CD4-positive, alpha-beta memory T cell (primary cell): ENCODE measurements at regions not wholly inside any gene's neighbourhood (a gene's known extent, or its start where the extent isn't known, plus 50 kb on each side); places are given as distances from the start of the nearest gene placed in this dataset.

Experiments used
- CTCF ChIA-PET: fragments of 350-600 bp; sonication (Branson Sonifier 250); formaldehyde crosslinking; loops from one replicate; lab custom pipeline; 2021; ENCODE audit warnings: inconsistent platforms; ENCODE audit not compliant: partially characterized antibody; lab: Charles Lee
- POLR2A ChIA-PET: fragments of 350-600 bp; sonication (Branson Sonifier 250); formaldehyde crosslinking; loops from one replicate; lab custom pipeline; 2021; ENCODE audit not compliant: partially characterized antibody; lab: Charles Lee
- DNase-seq, 5 donors: peaks; one replicate each; pipeline versions ENCODE4 v3.0.0 to v3.0.0-alpha.2; 2020 to 2022; ENCODE audit warnings: mixed read lengths in 1 of 5
- H3K27ac ChIP-seq: one replicate; pipeline ENCODE4 v1.7.0; 2013; ENCODE audit warnings: low read depth, low read length
- H3K27me3 ChIP-seq: 2 replicates; pipeline ENCODE4 v1.7.0; 2013; ENCODE audit warnings: mild to moderate bottlenecking, low read length, moderate library complexity; ENCODE audit not compliant: insufficient read depth
- H3K36me3 ChIP-seq: 2 replicates; pipeline ENCODE4 v1.7.0; 2013; ENCODE audit warnings: mild to moderate bottlenecking, low read length, moderate library complexity; ENCODE audit not compliant: insufficient read depth
- H3K4me1 ChIP-seq: 2 replicates; pipeline ENCODE4 v1.7.0; 2013; ENCODE audit warnings: mild to moderate bottlenecking, low read length, moderate library complexity; ENCODE audit not compliant: insufficient read depth
- H3K4me3 ChIP-seq, 2 donors: one replicate each; pipeline ENCODE4 v1.7.0; 2013; ENCODE audit warnings: low read length in 2 of 2, mild to moderate bottlenecking in 1 of 2
- H3K9me3 ChIP-seq, 2 donors: one replicate each; pipeline ENCODE4 v1.7.0; 2013; ENCODE audit warnings: low read length in 2 of 2, control low read depth in 1 of 2; ENCODE audit not compliant: control insufficient read depth in 1 of 2
- H3K27ac Mint-ChIP-seq, 7 donors: one replicate each; pipeline ENCODE4 v1.8.0; 2020 to 2021; ENCODE audit warnings: mixed read lengths in 7 of 7, mild to moderate bottlenecking in 6 of 7, inconsistent platforms in 3 of 7, moderate library complexity in 3 of 7
- H3K27me3 Mint-ChIP-seq, 2 donors: one replicate each; pipeline ENCODE4 v1.8.0; 2020 to 2021; ENCODE audit warnings: mixed read lengths in 2 of 2
- H3K36me3 Mint-ChIP-seq, 2 donors: one replicate each; pipeline ENCODE4 v1.8.0; 2020 to 2021; ENCODE audit warnings: mixed read lengths in 2 of 2, inconsistent platforms in 1 of 2, mild to moderate bottlenecking in 1 of 2
- H3K4me1 Mint-ChIP-seq, 4 donors: one replicate each; pipeline ENCODE4 v1.8.0; 2020 to 2021; ENCODE audit warnings: mixed read lengths in 4 of 4, mild to moderate bottlenecking in 1 of 4
- H3K4me3 Mint-ChIP-seq, 8 donors: one replicate each; pipeline ENCODE4 v1.8.0; 2020 to 2021; ENCODE audit warnings: mixed read lengths in 8 of 8, mild to moderate bottlenecking in 7 of 8, moderate library complexity in 6 of 8, inconsistent platforms in 3 of 8
- H3K9me3 Mint-ChIP-seq, 8 donors: one replicate each; pipeline ENCODE4 v1.8.0; 2020 to 2021; ENCODE audit warnings: mixed read lengths in 8 of 8, mild to moderate bottlenecking in 5 of 8, inconsistent platforms in 3 of 8, moderate library complexity in 1 of 8
- intact Hi-C: fragments of 100-400 bp; cut with micrococcal nuclease; formaldehyde crosslinking; loops from one replicate; pipeline ENCODE4 v1.15.1; 2023

- ChIA-PET CTCF (no interaction called here), POLR2A (no interaction called here)
- Mint-ChIP-seq H3K4me3 (no peak overlapping the region), H3K36me3 (no peaks in the 10 kb centered on the region), H3K9me3 (peaks cover 0 to 3% (median 0%) of the 10 kb centered on the region in 8 donors), H3K27ac (no peak overlapping the region), H3K27me3 (peaks cover 1 to 2% of the 10 kb centered on the region in 2 donors), H3K4me1 (no peaks in the 10 kb centered on the region)
- Histone ChIP-seq H3K27me3 (no peaks in the 10 kb centered on the region), H3K9me3 (no peaks in the 10 kb centered on the region), H3K4me3 (no peak overlapping the region), H3K36me3 (no peaks in the 10 kb centered on the region), H3K4me1 (no peaks in the 10 kb centered on the region), H3K27ac (no peak overlapping the region)
- intact Hi-C loops, result no loop called here
- DNase-seq, result no peak
Observed at GRCh38 chr4:120348948-120349347, 282.3 kb upstream of the MAD2L1 start.

GRCh38 chr4:120348521-120348920 lies 281.9 kb upstream of the MAD2L1 start:
- Histone ChIP-seq H3K4me1 (no peaks in the 10 kb centered on the region), H3K9me3 (no peaks in the 10 kb centered on the region), H3K27me3 (no peaks in the 10 kb centered on the region), H3K4me3 (no peak overlapping the region), H3K36me3 (no peaks in the 10 kb centered on the region), H3K27ac (no peak overlapping the region)
- POLR2A ChIA-PET, result no interaction called here
- Mint-ChIP-seq H3K27ac (no peak overlapping the region), H3K4me1 (no peaks in the 10 kb centered on the region), H3K4me3 (no peak overlapping the region), H3K27me3 (peaks cover 1 to 2% of the 10 kb centered on the region in 2 donors), H3K9me3 (peaks cover 0 to 3% (median 0%) of the 10 kb centered on the region in 8 donors), H3K36me3 (no peaks in the 10 kb centered on the region)
- CTCF ChIA-PET, result no interaction called here
- intact Hi-C loops, result no loop called here
- no peak for DNase-seq

- DNase-seq, result no peak
- Mint-ChIP-seq H3K27ac (no peak overlapping the region), H3K4me1 (no peaks in the 10 kb centered on the region), H3K9me3 (peaks cover 0 to 2% (median 0%) of the 10 kb centered on the region in 8 donors), H3K4me3 (no peak overlapping the region), H3K27me3 (peaks cover 0 to 2% of the 10 kb centered on the region in 2 donors), H3K36me3 (no peaks in the 10 kb centered on the region)
- H3K36me3 ChIP-seq, result no peaks in the 10 kb centered on the region
- ChIA-PET CTCF (no interaction called here), POLR2A (no interaction called here)
- H3K9me3 ChIP-seq, result no peaks in the 10 kb centered on the region
- intact Hi-C loops, result no loop called here
- no peaks in the 10 kb centered on the region for H3K27me3 ChIP-seq
- H3K27ac ChIP-seq, result no peak overlapping the region
- H3K4me3 ChIP-seq, result no peak overlapping the region
- no peaks in the 10 kb centered on the region for H3K4me1 ChIP-seq
Observed at GRCh38 chr4:120331486-120332370, 265.1 kb upstream of the MAD2L1 start.

- no peaks in the 10 kb centered on the region for H3K4me1 ChIP-seq
- intact Hi-C loops, result no loop called here
- no peaks in the 10 kb centered on the region for H3K9me3 ChIP-seq
- no peak overlapping the region for H3K4me3 ChIP-seq
- ChIA-PET POLR2A (no interaction called here), CTCF (no interaction called here)
- Mint-ChIP-seq H3K27ac (no peak overlapping the region), H3K4me1 (no peaks in the 10 kb centered on the region), H3K27me3 (peaks cover 0 to 4% of the 10 kb centered on the region in 2 donors), H3K4me3 (no peak overlapping the region), H3K9me3 (peaks cover 0 to 2% (median 0%) of the 10 kb centered on the region in 8 donors), H3K36me3 (no peaks in the 10 kb centered on the region)
- DNase-seq, result no peak
- no peak overlapping the region for H3K27ac ChIP-seq
- H3K27me3 ChIP-seq, result no peaks in the 10 kb centered on the region
- no peaks in the 10 kb centered on the region for H3K36me3 ChIP-seq
Observed at GRCh38 chr4:120329386-120329785, 262.7 kb upstream of the MAD2L1 start.

GRCh38 chr4:120327276-120327675 lies 260.6 kb upstream of the MAD2L1 start:
- H3K36me3 Mint-ChIP-seq, result no peaks in the 10 kb centered on the region
- CTCF ChIA-PET, result no interaction called here
- intact Hi-C loops, result no loop called here
- no peaks in the 10 kb centered on the region for H3K4me1 Mint-ChIP-seq
- POLR2A ChIA-PET, result no interaction called here
- Histone ChIP-seq H3K4me1 (no peaks in the 10 kb centered on the region), H3K4me3 (no peak overlapping the region), H3K9me3 (no peaks in the 10 kb centered on the region), H3K27ac (no peak overlapping the region), H3K27me3 (no peaks in the 10 kb centered on the region), H3K36me3 (no peaks in the 10 kb centered on the region)
- H3K4me3 Mint-ChIP-seq, result no peak overlapping the region
- H3K9me3 Mint-ChIP-seq, result peaks cover 0 to 2% (median 0%) of the 10 kb centered on the region in 8 donors
- DNase-seq, result no peak
- H3K27me3 Mint-ChIP-seq, result peaks cover 0 to 4% of the 10 kb centered on the region in 2 donors
- H3K27ac Mint-ChIP-seq, result no peak overlapping the region

GRCh38 chr4:120319046-120319767 lies 252.6 kb upstream of the MAD2L1 start:
- Histone ChIP-seq H3K27ac (no peak overlapping the region), H3K4me3 (no peak overlapping the region), H3K36me3 (no peaks in the 10 kb centered on the region), H3K4me1 (no peaks in the 10 kb centered on the region), H3K27me3 (no peaks in the 10 kb centered on the region), H3K9me3 (no peaks in the 10 kb centered on the region)
- intact Hi-C loops, result no loop called here
- no peak for DNase-seq
- POLR2A ChIA-PET, result no interaction called here
- no peaks in the 10 kb centered on the region for H3K27me3 Mint-ChIP-seq
- CTCF ChIA-PET, result no interaction called here
- H3K4me3 Mint-ChIP-seq, result no peak overlapping the region
- H3K9me3 Mint-ChIP-seq, result peaks cover 0 to 2% (median 0%) of the 10 kb centered on the region in 8 donors
- no peaks in the 10 kb centered on the region for H3K36me3 Mint-ChIP-seq
- no peaks in the 10 kb centered on the region for H3K4me1 Mint-ChIP-seq
- no peak overlapping the region for H3K27ac Mint-ChIP-seq

GRCh38 chr4:120318196-120318846 lies 251.7 kb upstream of the MAD2L1 start:
- no peaks in the 10 kb centered on the region for H3K36me3 Mint-ChIP-seq
- Histone ChIP-seq H3K27ac (no peak overlapping the region), H3K27me3 (no peaks in the 10 kb centered on the region), H3K9me3 (no peaks in the 10 kb centered on the region), H3K36me3 (no peaks in the 10 kb centered on the region), H3K4me3 (no peak overlapping the region), H3K4me1 (no peaks in the 10 kb centered on the region)
- no peak overlapping the region for H3K27ac Mint-ChIP-seq
- H3K9me3 Mint-ChIP-seq, result peaks cover 0 to 2% (median 0%) of the 10 kb centered on the region in 8 donors
- H3K4me1 Mint-ChIP-seq, result no peaks in the 10 kb centered on the region
- no peak for DNase-seq
- ChIA-PET POLR2A (no interaction called here), CTCF (no interaction called here)
- H3K27me3 Mint-ChIP-seq, result no peaks in the 10 kb centered on the region
- no peak overlapping the region for H3K4me3 Mint-ChIP-seq
- intact Hi-C loops, result no loop called here
